GM10248 (cell line): ENCODE measurements at regions not wholly inside any gene's neighbourhood (a gene's known extent, or its start where the extent isn't known, plus 50 kb on each side); places are given as distances from the start of the nearest gene placed in this dataset.
"Not testable (repeated sequence)": the region's sequence is repeated elsewhere in the genome, so short reads cannot be mapped to it uniquely, and the experiment has no call there.

Experiments used
- CTCF ChIA-PET: fragments of 300-600 bp; sonication (Branson Sonifier 250); formaldehyde crosslinking; extraction: SDS; loops from one replicate; lab custom pipeline; 2021; ENCODE audit warnings: antibody characterized with exemption; lab: Yijun Ruan, JAX
- POLR2A ChIA-PET: fragments of 350-650 bp; sonication (Branson Sonifier 250); formaldehyde crosslinking; extraction: SDS; loops from one replicate; lab custom pipeline; 2020; ENCODE audit warnings: antibody characterized with exemption; lab: Yijun Ruan, JAX
- DNase-seq: peaks from one replicate; pipeline ENCODE4 v3.0.0; 2012; ENCODE audit errors: extremely low spot score
- TF ChIP-seq, protein P1 (sequence below): IDR thresholded peaks from 2 replicates; pipeline ENCODE4 v1.5.1; 2012; ENCODE audit warnings: mild to moderate bottlenecking, low read depth; ENCODE audit errors: extremely low read depth, missing control alignments, control extremely low read depth

- ChIA-PET POLR2A (no interaction called here), CTCF (no interaction called here)
- TF ChIP-seq, protein P1, sequence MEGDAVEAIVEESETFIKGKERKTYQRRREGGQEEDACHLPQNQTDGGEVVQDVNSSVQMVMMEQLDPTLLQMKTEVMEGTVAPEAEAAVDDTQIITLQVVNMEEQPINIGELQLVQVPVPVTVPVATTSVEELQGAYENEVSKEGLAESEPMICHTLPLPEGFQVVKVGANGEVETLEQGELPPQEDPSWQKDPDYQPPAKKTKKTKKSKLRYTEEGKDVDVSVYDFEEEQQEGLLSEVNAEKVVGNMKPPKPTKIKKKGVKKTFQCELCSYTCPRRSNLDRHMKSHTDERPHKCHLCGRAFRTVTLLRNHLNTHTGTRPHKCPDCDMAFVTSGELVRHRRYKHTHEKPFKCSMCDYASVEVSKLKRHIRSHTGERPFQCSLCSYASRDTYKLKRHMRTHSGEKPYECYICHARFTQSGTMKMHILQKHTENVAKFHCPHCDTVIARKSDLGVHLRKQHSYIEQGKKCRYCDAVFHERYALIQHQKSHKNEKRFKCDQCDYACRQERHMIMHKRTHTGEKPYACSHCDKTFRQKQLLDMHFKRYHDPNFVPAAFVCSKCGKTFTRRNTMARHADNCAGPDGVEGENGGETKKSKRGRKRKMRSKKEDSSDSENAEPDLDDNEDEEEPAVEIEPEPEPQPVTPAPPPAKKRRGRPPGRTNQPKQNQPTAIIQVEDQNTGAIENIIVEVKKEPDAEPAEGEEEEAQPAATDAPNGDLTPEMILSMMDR, result no peak
- no peak for DNase-seq
Measured at GRCh38 chr14:83184531-83184930, 1650.9 kb upstream of the SEL1L start.

DNA sequence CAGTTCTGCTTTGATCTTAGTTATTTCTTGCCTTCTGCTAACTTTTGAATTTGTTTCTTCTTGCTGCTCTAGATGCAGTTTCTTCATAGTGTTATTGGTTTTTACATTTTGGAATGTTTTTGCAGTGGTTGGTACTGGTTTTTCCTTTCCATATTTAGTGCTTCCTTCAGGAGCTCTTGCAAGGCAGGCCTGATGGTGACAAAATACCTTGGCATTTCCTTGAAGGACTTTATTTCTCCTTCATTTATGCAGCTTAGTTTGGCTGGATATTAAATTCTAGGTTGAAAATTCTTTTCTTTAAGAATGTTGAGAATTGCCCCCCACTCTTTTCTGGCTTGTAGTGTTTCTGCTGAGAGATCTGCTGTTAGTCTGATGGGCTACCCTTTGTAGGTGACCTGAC, 1654.7 kb upstream of the SEL1L start:
- DNase-seq, POLR2A ChIA-PET: not testable (repeated sequence)
- CTCF ChIA-PET, result interaction anchor here (1.2 kb wide), 1 partner anchor 10 kb away, joined by 3 read pairs; no protein-coding TSS in a partner anchor

GRCh38 chr14:83196236-83196635, 1662.6 kb upstream of the SEL1L start:
- CTCF ChIA-PET, result interaction anchor here (1.1 kb wide), 1 partner anchor 21 kb away, joined by 3 read pairs; no protein-coding TSS in a partner anchor
- DNase-seq, result no peak
- TF ChIP-seq, protein P1, result no peak
- POLR2A ChIA-PET, result no interaction called here

- ChIA-PET POLR2A (no interaction called here), CTCF (interaction anchor here (1.0 to 1.1 kb wide), 2 partner anchors 9 to 10 kb away, joined by 3 to 4 read pairs; no protein-coding TSS in a partner anchor)
- no peak for DNase-seq
- TF ChIP-seq, protein P1, result no peak
Measured at GRCh38 chr14:83197271-83197670, 1663.6 kb upstream of the SEL1L start.

DNA sequence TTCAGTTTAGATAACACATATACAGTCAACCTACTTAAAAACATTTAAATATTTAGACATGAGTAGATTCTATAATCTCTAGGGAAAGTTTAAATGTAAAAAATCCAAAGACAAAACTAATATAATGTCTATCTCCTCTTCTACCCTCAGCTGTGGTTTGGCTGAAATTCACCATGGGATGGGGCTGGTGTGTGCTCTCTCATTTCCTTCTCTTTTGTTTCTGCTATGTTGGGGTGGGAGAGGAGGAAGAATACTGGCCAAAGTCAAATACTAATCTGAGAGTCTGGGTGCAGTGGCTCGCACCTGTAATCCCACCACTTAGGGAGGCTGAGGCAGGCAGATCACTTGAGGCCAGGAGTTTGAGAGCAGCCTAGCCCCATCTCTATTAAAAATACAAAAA, 1673.9 kb upstream of the SEL1L start:
- CTCF ChIA-PET, result interaction anchor here (1.0 kb wide), 1 partner anchor 10 kb away, joined by 4 read pairs; no protein-coding TSS in a partner anchor
- no peak for DNase-seq
- TF ChIP-seq, protein P1, result no peak
- POLR2A ChIA-PET, result no interaction called here

GRCh38 chr14:83208341-83208740, 1674.7 kb upstream of the SEL1L start:
- CTCF ChIA-PET, result no interaction called here
- DNase-seq, result no peak
- POLR2A ChIA-PET, result no interaction called here
- TF ChIP-seq, protein P1, result no peak

- ChIA-PET POLR2A (no interaction called here), CTCF (interaction anchor here (0.9 to 1.1 kb wide), 2 partner anchors 11 to 22 kb away, joined by 3 read pairs; no protein-coding TSS in a partner anchor)
- TF ChIP-seq, protein P1, result no peak
- no peak for DNase-seq
Measured at GRCh38 chr14:83217492-83217891, 1683.8 kb upstream of the SEL1L start.
